SK-N-MC (cell line): ENCODE measurements at regions not wholly inside any gene's neighbourhood (a gene's known extent, or its start where the extent isn't known, plus 50 kb on each side); places are given as distances from the start of the nearest gene placed in this dataset.

ENCODE experiments used
- DNase-seq: peaks from one replicate; pipeline ENCODE4 v3.0.0-alpha.2; 2011; ENCODE audit warnings: low read depth, low spot score
- H3K27ac ChIP-seq: fragments of 200-600 bp; sonication (generic); 2 replicates; pipeline ENCODE4 v1.5.1; 2016; ENCODE audit warnings: mixed run types
- H3K36me3 ChIP-seq: fragments of 200-600 bp; sonication (generic); 2 replicates; pipeline ENCODE4 v1.6.1; 2017; ENCODE audit warnings: antibody characterized with exemption, low read length, mixed read lengths; ENCODE audit not compliant: insufficient read depth
- H3K4me3 ChIP-seq: fragments of 200-600 bp; sonication (generic); 2 replicates; pipeline ENCODE4 v1.5.1; 2016
- H3K9ac ChIP-seq: fragments of 200-600 bp; sonication (generic); 2 replicates; pipeline ENCODE4 v1.8.0; 2017; ENCODE audit warnings: mixed run types, mixed read lengths; ENCODE audit not compliant: insufficient read length
- H3K9me3 ChIP-seq: fragments of 200-600 bp; sonication (generic); 2 replicates; pipeline ENCODE4 v1.6.1; 2017; ENCODE audit warnings: low read depth, mild to moderate bottlenecking, antibody characterized with exemption, low read length, moderate library complexity, mixed read lengths
- EZH2 ChIP-seq: fragments of 200-600 bp; sonication (generic); IDR thresholded peaks from one replicate; pipeline ENCODE4 v1.6.1; 2017; ENCODE audit warnings: antibody characterized with exemption
- FOXP2 ChIP-seq: optimal IDR thresholded peaks from 2 replicates; pipeline ENCODE3; 2011; ENCODE audit warnings: mild to moderate bottlenecking, moderate library complexity; ENCODE audit not compliant: insufficient read depth; ENCODE audit errors: extremely low read length, control extremely low read depth
- POLR2AphosphoS5 ChIP-seq: IDR thresholded peaks from 2 replicates; pipeline ENCODE4 v1.6.1; 2012; ENCODE audit warnings: mild to moderate bottlenecking, low read depth, low read length, borderline replicate concordance

DNA sequence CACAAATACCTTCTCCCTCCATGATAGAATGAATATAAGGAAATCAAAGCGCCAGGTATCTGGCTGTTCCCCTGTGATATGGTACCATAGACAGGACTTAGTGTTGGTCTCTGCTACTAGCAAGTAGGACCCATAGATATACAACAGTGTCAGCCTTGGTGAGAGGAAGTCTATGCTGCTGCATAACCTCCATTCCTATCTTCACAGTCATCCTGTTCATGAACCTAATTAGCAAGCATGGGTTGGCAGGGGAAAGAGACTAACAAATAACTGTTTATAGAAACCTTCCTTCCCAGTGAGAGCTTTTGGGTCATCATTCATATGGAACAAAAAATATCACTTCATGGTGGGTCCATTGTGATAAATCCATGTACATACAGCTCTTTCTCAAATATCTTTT, 188.9 kb upstream of the FAM98A start:
- no peak for DNase-seq
- TF ChIP-seq EZH2 = no peak
- TF ChIP-seq FOXP2 = no peak
- no peak for TF ChIP-seq POLR2AphosphoS5
- Histone ChIP-seq H3K36me3 (no peaks in the 10 kb centered on the region), H3K4me3 (no peak overlapping the region), H3K9me3 (no peaks in the 10 kb centered on the region), H3K27ac (no peak overlapping the region), H3K9ac (no peak overlapping the region)

DNA sequence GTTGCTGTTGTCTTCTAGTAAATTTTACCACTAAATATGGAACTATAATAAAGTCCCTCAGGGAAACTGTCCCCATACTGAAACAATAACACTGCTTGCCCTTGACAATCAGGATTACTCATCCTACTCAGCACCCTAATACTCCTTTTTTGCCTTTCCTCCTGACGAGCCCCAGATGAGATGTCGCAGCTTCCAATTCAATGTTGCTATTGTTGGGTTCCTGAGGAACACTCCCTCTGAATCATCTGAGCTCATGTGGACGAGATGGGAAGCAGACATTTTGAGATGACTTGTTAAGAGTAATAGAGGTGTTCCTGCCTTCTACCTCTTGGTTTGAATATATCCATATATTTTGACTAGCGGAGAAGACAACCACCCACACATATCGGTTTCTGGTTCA, 187.8 kb upstream of the FAM98A start:
- no peaks in the 10 kb centered on the region for H3K9me3 ChIP-seq
- H3K27ac ChIP-seq = no peak overlapping the region
- no peak overlapping the region for H3K9ac ChIP-seq
- no peaks in the 10 kb centered on the region for H3K36me3 ChIP-seq
- H3K4me3 ChIP-seq = no peak overlapping the region
- no peak for DNase-seq
- no peak for TF ChIP-seq EZH2
- TF ChIP-seq FOXP2 = no peak
- no peak for TF ChIP-seq POLR2AphosphoS5

DNA sequence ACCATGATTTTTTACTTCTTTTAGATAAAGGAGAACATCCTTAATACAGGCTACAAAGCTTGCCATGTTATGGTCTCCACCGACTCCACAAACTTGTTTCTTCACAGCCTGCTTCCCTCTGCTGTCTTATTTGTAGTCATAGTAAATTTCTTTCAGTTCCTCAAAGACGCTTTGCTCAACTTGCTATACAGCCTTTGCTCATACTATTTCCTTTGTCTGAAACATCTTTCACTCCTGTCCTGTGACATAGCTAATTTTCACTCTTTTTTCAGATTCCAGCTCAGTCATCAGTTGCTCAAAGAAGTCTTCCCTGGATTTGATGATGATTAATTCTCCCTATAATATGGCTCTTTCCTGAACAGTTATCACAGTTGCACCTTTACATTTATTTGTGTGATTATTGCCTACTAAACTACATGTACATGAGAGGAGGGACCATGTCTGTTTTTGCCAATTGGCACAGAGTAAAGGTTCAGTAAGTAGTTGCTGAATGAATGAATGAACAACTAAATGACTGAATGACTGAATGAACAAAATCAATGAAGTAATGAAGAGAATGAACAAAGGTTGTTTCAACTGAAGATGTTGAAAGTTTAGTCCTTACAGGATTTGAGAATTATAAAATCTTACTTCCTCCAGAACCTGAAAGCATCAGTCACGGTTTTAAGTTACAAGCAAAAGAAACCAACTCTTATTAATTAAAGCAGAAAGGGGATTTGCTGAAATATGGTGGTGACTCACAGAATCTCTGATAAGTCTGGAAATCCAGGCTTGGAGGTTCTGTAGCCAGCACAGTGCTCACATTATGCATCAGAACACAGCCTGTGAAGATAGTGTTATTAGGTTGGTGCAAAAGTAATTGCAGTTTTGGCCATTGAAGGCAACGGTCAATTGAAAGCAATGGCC, 186.4 kb upstream of the FAM98A start:
- TF ChIP-seq FOXP2 (no peak), POLR2AphosphoS5 (no peak), EZH2 (no peak)
- no peak overlapping the region for H3K4me3 ChIP-seq
- H3K9me3 ChIP-seq = no peaks in the 10 kb centered on the region
- H3K9ac ChIP-seq = no peak overlapping the region
- no peaks in the 10 kb centered on the region for H3K36me3 ChIP-seq
- DNase-seq = no peak
- no peak overlapping the region for H3K27ac ChIP-seq

DNA sequence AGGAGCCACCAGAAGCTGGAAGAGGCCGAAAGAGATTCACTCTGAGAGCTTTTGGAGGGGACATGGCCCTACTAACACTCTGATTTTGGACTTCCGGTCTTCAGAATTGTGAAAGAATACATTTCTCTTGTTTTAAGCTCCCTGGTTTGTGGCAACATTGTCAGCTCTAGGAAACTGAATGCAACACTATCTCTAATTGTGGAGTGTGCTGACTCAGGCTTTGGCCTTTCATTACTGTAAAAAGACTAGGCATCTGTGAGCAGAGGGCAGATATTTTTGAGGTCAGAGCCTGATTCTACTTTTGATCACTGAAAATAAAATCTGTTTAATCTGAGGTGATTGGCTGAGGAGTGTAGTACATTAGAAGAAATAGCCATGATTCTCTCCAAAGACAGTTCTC, 185.4 kb upstream of the FAM98A start:
- Histone ChIP-seq H3K27ac (no peak overlapping the region), H3K4me3 (no peak overlapping the region), H3K9me3 (no peaks in the 10 kb centered on the region), H3K9ac (no peak overlapping the region), H3K36me3 (no peaks in the 10 kb centered on the region)
- TF ChIP-seq FOXP2 (no peak), POLR2AphosphoS5 (no peak), EZH2 (no peak)
- no peak for DNase-seq

DNA sequence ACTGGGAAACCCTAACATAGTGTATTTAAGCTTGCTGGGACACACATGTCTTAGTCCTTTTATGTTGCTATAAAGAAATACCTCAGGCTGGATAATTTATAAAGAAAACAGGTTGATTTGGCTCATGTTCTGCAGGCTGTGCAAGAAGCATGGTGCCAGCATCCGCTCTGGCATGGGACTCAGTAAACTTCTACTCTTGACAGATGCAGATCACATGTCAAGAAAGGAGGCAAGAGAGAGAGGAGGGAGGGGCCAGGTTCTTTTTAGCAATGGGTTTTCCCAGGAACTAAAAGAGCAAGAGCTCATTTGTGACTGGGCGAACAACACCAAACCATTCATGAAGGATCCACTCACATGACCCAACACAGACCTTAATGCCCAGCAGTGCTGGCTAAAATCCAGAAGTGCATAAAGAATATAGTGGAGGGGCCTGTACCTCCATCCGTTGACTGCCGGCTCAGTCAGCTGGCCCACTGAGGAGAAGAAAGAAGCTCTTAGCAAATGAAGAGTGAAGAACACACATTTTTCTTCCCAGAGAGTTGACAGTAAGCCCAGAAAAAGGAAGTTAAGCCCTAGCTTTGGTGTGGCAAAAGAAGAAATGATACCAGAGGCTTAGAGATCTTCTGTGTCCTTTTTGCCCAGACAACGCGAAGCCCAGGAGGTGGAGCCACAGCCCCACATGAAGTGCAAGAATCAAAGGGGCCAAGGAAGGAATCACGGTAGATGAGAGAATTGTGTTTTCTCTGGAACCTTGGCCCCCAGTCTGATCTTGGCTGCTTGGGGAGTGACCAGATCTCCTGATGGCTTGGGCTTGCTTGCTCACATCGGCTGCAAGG, 183.5 kb upstream of the FAM98A start:
- H3K9me3 ChIP-seq = no peaks in the 10 kb centered on the region
- DNase-seq = no peak
- no peak for TF ChIP-seq FOXP2
- no peak for TF ChIP-seq POLR2AphosphoS5
- no peaks in the 10 kb centered on the region for H3K36me3 ChIP-seq
- no peak overlapping the region for H3K4me3 ChIP-seq
- H3K9ac ChIP-seq = no peak overlapping the region
- H3K27ac ChIP-seq = no peak overlapping the region

DNA sequence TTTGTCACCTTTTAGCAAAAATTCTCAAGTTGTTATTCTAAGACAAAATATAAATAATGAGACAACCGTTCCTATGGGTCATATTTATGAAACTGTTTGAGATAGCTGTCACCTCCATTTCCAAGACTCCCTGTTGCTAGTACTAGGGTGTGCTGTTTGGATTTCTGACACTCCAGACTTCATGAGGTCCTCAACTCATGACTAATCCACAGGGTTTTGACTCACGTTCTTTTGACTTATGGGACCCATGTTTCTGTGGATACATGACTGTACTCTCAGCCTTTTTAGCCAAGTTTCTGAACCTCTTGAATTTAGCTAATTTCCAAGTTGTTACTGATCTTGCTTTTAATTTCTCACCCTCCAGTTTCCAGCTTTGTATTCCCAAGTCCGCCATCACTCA, 178.7 kb upstream of the FAM98A start:
- no peak for DNase-seq
- Histone ChIP-seq H3K9ac (no peak overlapping the region), H3K27ac (no peak overlapping the region), H3K9me3 (no peaks in the 10 kb centered on the region; the same call in 1 of the 2 replicates), H3K36me3 (no peaks in the 10 kb centered on the region), H3K4me3 (no peak overlapping the region)
- TF ChIP-seq EZH2 (no peak), POLR2AphosphoS5 (no peak), FOXP2 (no peak)

DNA sequence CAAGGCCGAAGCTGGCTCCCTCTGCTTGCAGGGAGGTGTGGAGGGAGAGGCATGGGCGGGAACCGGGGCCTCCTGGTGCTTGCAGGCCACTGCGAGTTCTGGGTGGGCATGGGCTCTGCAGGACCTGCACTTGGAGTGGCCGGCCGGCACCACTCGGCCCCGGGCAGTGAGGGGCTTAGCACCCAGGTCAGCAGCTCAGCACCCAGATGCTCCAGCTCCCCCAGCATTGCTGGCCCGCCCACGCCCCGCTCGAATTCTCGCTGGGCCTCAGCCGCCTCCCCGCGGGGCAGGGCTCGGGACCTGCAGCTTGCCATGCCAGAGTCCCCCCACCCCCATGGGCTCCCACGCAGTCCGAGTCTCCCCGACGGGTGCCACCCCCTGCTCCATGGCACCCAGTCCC, 176.2 kb upstream of the FAM98A start:
- no peak overlapping the region for H3K27ac ChIP-seq
- no peak for TF ChIP-seq POLR2AphosphoS5
- TF ChIP-seq EZH2 = no peak
- no peak for TF ChIP-seq FOXP2
- H3K9me3 ChIP-seq = no peaks in the 10 kb centered on the region; the same call in 1 of the 2 replicates
- no peaks in the 10 kb centered on the region for H3K36me3 ChIP-seq
- DNase-seq = no peak
- no peak overlapping the region for H3K9ac ChIP-seq
- H3K4me3 ChIP-seq = no peak overlapping the region

GRCh38 chr2:33770023-33770422, 170.9 kb upstream of the FAM98A start:
- H3K27ac ChIP-seq = no peak overlapping the region
- TF ChIP-seq POLR2AphosphoS5 (no peak), FOXP2 (no peak), EZH2 (no peak)

GRCh38 chr2:33766175-33766574, 167.1 kb upstream of the FAM98A start:
- no peak overlapping the region for H3K27ac ChIP-seq
- H3K36me3 ChIP-seq = no peaks in the 10 kb centered on the region
- DNase-seq = no peak
- no peaks in the 10 kb centered on the region for H3K9me3 ChIP-seq
- TF ChIP-seq EZH2 (no peak), POLR2AphosphoS5 (no peak), FOXP2 (no peak)
- no peak overlapping the region for H3K4me3 ChIP-seq
- H3K9ac ChIP-seq = no peak overlapping the region

More at GRCh38 chr2:33770023-33770422, 170.9 kb upstream of the FAM98A start:
- no peak overlapping the region for H3K9ac ChIP-seq
- H3K9me3 ChIP-seq = no peaks in the 10 kb centered on the region; the same call in 1 of the 2 replicates
- H3K36me3 ChIP-seq = no peaks in the 10 kb centered on the region
- DNase-seq = no peak
- no peak overlapping the region for H3K4me3 ChIP-seq
